Memory B cell (primary cell): ENCODE measurements at regions not wholly inside any gene's neighbourhood (a gene's known extent, or its start where the extent isn't known, plus 50 kb on each side); places are given as distances from the start of the nearest gene placed in this dataset.

Experiments used
- ATAC-seq: fragments of 150-1000 bp; cut with Tn5 transposase; 2 replicates; pipeline ENCODE4 v1.10.0; 2021; ENCODE audit warnings: low read depth, mild to moderate bottlenecking, moderate library complexity
- DNase-seq, 2 donors: peaks; one replicate each; pipeline ENCODE4 v3.0.0; 2022; ENCODE audit warnings: low spot score in 2 of 2
- H3K27ac Mint-ChIP-seq: one replicate; pipeline ENCODE4 v1.8.0; 2022; ENCODE audit warnings: mild to moderate bottlenecking, moderate library complexity, mixed read lengths
- H3K27me3 Mint-ChIP-seq: one replicate; pipeline ENCODE4 v1.8.0; 2022; ENCODE audit warnings: mixed read lengths
- H3K36me3 Mint-ChIP-seq: one replicate; pipeline ENCODE4 v1.8.0; 2022; ENCODE audit warnings: mild to moderate bottlenecking, mixed read lengths
- H3K4me1 Mint-ChIP-seq: one replicate; pipeline ENCODE4 v1.8.0; 2022; ENCODE audit warnings: mixed read lengths
- H3K4me3 Mint-ChIP-seq: one replicate; pipeline ENCODE4 v1.8.0; 2022; ENCODE audit warnings: mild to moderate bottlenecking, moderate library complexity, mixed read lengths
- H3K9me3 Mint-ChIP-seq: one replicate; pipeline ENCODE4 v1.8.0; 2022; ENCODE audit warnings: mixed read lengths

GRCh38 chr18:52002600-52002999 lies 337.4 kb upstream of the DCC start:
- Mint-ChIP-seq H3K9me3 (no peaks in the 10 kb centered on the region), H3K4me1 (peaks cover 13% of the 10 kb centered on the region), H3K27me3 (no peaks in the 10 kb centered on the region), H3K4me3 (no peak overlapping the region), H3K27ac (peak overlapping the region; percentile 48), H3K36me3 (no peaks in the 10 kb centered on the region)
- DNase-seq: no peak
- peak; percentile 27 for ATAC-seq

DNA sequence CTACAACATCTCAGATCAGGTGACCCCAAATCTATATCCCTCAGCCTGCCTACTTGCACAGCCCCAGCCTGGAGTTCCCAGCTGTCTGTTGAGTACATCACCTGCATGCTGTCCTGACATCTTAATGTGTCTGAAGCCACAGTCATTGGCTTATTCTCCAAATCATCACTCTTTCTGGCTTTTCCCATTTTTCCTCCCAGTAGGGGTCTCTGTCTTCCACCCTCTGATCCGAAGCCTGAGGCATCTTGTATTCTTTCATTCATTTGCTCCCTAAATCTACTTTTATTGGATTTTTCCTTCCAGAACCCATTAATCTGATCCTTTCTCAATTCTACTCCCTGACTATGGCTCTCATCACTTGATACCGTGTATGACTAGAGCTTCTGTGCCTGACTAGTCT lies 332.9 kb upstream of the DCC start:
- ATAC-seq (no peak), DNase-seq (no peak)
- Mint-ChIP-seq H3K36me3 (no peaks in the 10 kb centered on the region), H3K27ac (no peak overlapping the region), H3K4me3 (no peak overlapping the region), H3K9me3 (peaks cover 3% of the 10 kb centered on the region), H3K27me3 (no peaks in the 10 kb centered on the region), H3K4me1 (peaks cover 14% of the 10 kb centered on the region)

DNA sequence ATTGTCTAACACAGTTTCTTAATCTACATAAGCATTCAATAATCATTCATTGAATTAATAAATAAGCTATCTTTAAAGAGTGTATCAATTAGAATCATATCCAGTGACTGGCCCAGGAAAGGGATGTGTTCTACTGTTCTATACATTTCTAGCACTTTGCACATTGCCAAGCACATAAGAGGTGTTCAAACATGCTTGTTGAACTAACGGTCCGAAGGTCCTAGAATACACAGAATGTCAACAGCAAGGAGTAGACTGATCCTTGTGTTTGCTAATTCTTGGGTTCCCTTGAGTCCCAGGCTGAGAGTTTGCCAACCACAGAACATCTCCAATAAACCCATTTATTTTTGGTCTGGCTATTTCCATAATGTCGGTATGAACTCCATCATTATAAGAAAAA lies 331.7 kb upstream of the DCC start:
- H3K9me3 Mint-ChIP-seq: peaks cover 3% of the 10 kb centered on the region
- H3K4me1 Mint-ChIP-seq: peaks cover 6% of the 10 kb centered on the region
- ATAC-seq (no peak), DNase-seq (no peak)
- no peaks in the 10 kb centered on the region for H3K27me3 Mint-ChIP-seq
- H3K27ac Mint-ChIP-seq: no peak overlapping the region
- no peak overlapping the region for H3K4me3 Mint-ChIP-seq
- no peaks in the 10 kb centered on the region for H3K36me3 Mint-ChIP-seq

DNA sequence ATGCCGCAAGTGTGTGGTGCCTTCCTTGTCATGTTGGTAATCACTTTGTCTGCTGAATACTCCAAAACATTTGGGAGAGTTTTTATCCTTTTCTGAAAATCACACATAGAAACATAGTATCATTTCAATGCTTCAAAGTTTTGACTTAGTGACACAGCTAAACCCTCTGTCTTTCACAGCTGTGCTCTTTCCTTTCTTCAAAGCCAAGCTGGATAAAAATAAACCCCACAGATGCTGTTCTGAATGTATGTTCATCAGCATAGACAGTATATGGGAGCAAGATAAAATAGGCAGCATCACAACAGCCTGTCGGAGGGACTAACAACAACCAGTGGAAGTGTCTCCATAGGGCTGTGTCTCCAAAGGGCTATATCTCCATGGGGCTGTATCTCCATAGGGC lies 331.3 kb upstream of the DCC start:
- peaks cover 6% of the 10 kb centered on the region for H3K4me1 Mint-ChIP-seq
- no peak for DNase-seq
- no peak overlapping the region for H3K27ac Mint-ChIP-seq
- H3K27me3 Mint-ChIP-seq: no peaks in the 10 kb centered on the region
- H3K4me3 Mint-ChIP-seq: no peak overlapping the region
- H3K9me3 Mint-ChIP-seq: peaks cover 3% of the 10 kb centered on the region
- H3K36me3 Mint-ChIP-seq: no peaks in the 10 kb centered on the region
- no peak for ATAC-seq

- Mint-ChIP-seq H3K4me3 (no peak overlapping the region), H3K27me3 (peaks cover 2% of the 10 kb centered on the region), H3K27ac (no peak overlapping the region), H3K4me1 (peaks cover 7% of the 10 kb centered on the region), H3K9me3 (peaks cover 3% of the 10 kb centered on the region), H3K36me3 (no peaks in the 10 kb centered on the region)
- DNase-seq: no peak
- ATAC-seq: peak; percentile 53
Observed at GRCh38 chr18:52009958-52010357, 330.0 kb upstream of the DCC start.

- Mint-ChIP-seq H3K9me3 (peaks cover 2% of the 10 kb centered on the region), H3K4me1 (no peaks in the 10 kb centered on the region), H3K4me3 (no peak overlapping the region), H3K27ac (no peak overlapping the region), H3K27me3 (no peaks in the 10 kb centered on the region), H3K36me3 (no peaks in the 10 kb centered on the region)
- ATAC-seq (no peak), DNase-seq (no peak)
Observed at GRCh38 chr18:52045946-52046675, 293.9 kb upstream of the DCC start.

- DNase-seq (no peak), ATAC-seq (no peak)
- no peaks in the 10 kb centered on the region for H3K9me3 Mint-ChIP-seq
- H3K4me1 Mint-ChIP-seq: no peaks in the 10 kb centered on the region
- H3K4me3 Mint-ChIP-seq: no peak overlapping the region
- no peaks in the 10 kb centered on the region for H3K36me3 Mint-ChIP-seq
- H3K27me3 Mint-ChIP-seq: no peaks in the 10 kb centered on the region
- no peak overlapping the region for H3K27ac Mint-ChIP-seq
Observed at GRCh38 chr18:52046842-52047241, 293.2 kb upstream of the DCC start.

- no peaks in the 10 kb centered on the region for H3K4me1 Mint-ChIP-seq
Observed at GRCh38 chr18:52054324-52054723, 285.7 kb upstream of the DCC start.

DNA sequence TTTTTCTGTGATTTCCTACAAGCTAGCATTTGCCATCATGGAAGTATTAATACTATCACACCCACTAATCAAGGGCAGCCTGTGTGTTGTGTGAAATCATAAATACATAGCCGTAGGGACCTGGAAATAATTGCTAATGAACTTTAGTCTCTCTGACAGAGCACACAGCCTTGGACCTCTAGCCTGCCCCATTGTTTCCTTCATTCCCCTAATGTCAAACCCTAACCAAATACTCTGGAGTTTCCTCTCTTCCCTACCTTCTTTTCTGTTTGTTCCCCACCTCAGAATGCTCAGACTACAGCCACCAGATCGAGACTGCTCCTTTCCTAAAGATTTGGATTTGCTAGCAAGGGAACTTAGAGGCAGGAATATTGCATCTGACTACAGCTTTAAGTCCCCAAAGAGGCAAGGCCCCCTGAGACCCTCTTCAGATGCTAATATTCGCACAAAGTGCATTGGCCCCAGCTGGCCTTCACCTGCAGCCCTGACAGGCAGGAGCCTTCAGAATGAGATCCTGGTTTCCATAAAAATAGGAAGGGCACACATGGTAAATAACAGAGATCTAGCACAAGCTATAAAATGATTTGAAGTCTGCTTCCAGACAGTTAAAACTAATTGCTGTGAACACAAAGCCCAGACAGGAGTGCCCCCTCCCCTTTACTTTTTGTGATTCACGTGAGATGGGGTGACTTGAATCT lies 279.2 kb upstream of the DCC start:
- H3K4me1 Mint-ChIP-seq: no peaks in the 10 kb centered on the region
- no peak overlapping the region for H3K27ac Mint-ChIP-seq
- DNase-seq (no peak), ATAC-seq (no peak)
- H3K9me3 Mint-ChIP-seq: peaks cover 6% of the 10 kb centered on the region
- no peak overlapping the region for H3K4me3 Mint-ChIP-seq
- H3K36me3 Mint-ChIP-seq: no peaks in the 10 kb centered on the region
- no peaks in the 10 kb centered on the region for H3K27me3 Mint-ChIP-seq

More at GRCh38 chr18:52054324-52054723, 285.7 kb upstream of the DCC start:
- Mint-ChIP-seq H3K4me3 (no peak overlapping the region), H3K27me3 (no peaks in the 10 kb centered on the region), H3K9me3 (peaks cover 5% of the 10 kb centered on the region), H3K27ac (no peak overlapping the region), H3K36me3 (no peaks in the 10 kb centered on the region)
- DNase-seq: no peak
- ATAC-seq: no peak

- H3K27ac Mint-ChIP-seq: no peak overlapping the region
- peaks cover 5% of the 10 kb centered on the region for H3K9me3 Mint-ChIP-seq
- no peak overlapping the region for H3K4me3 Mint-ChIP-seq
- no peaks in the 10 kb centered on the region for H3K27me3 Mint-ChIP-seq
- no peak for ATAC-seq
- DNase-seq: no peak
- no peaks in the 10 kb centered on the region for H3K36me3 Mint-ChIP-seq
- H3K4me1 Mint-ChIP-seq: no peaks in the 10 kb centered on the region
Observed at GRCh38 chr18:52063923-52064322, 276.1 kb upstream of the DCC start.

GRCh38 chr18:52069201-52069600 lies 270.8 kb upstream of the DCC start:
- ATAC-seq (no peak), DNase-seq (no peak)
- Mint-ChIP-seq H3K9me3 (peaks cover 10% of the 10 kb centered on the region), H3K36me3 (no peaks in the 10 kb centered on the region), H3K27me3 (no peaks in the 10 kb centered on the region), H3K4me1 (no peaks in the 10 kb centered on the region), H3K27ac (no peak overlapping the region), H3K4me3 (no peak overlapping the region)

DNA sequence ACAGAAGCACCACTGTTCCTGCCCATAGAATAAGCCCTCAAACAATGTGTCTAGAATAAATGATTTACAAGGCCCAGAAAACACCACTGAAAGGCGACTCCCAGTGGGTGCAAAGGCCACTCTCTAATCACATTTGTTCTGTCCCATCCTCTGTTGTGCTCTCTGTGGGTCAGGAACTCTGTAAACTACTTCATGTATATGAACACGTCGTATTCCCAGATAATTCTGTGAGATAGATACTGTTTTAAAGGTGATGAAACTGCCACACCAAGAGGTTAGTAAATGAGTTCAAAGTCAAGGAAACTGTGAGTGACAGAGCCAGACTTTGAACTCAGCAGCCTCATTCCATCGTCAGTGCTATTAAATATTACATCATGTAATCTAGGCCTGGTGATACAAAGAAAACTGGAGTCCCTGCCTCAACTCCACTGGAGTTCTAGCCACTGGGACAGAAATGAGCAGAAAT lies 269.7 kb upstream of the DCC start:
- no peaks in the 10 kb centered on the region for H3K36me3 Mint-ChIP-seq
- DNase-seq (no peak), ATAC-seq (no peak)
- no peaks in the 10 kb centered on the region for H3K27me3 Mint-ChIP-seq
- H3K27ac Mint-ChIP-seq: no peak overlapping the region
- no peaks in the 10 kb centered on the region for H3K4me1 Mint-ChIP-seq
- H3K4me3 Mint-ChIP-seq: no peak overlapping the region
- peaks cover 12% of the 10 kb centered on the region for H3K9me3 Mint-ChIP-seq

DNA sequence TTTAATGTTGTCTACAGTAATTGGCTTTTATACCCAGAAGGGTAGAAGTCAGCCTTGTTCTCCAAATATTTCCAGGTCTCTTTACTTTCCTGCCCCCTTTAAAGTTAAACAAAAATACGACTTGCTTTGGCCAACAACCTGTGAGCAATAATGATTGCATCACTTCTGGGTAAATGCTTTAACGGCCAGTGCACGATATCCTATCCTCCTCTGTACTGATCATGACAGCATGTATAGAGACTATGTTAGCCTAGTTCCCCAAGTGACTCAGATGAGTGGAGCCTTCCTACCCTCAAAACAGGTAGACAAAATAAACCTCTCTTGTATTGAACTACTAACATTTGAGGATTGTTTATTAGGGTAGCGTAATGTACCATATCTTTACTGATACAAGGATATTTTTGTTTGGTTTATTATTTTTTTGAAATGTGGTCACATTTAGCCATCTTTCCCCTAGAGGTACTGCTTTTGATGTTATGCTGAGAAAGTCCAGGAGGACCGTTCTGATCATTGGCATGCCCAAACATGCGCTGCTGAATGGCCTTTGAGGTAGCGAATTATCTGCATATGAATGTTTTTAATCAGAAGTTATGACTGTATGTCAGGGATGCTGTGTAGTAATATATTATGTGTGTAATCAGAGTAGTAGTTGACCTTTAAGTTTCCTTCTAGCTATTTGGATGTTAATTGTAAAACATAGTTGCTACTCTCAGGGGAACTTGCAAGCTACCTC lies 262.6 kb upstream of the DCC start:
- DNase-seq (no peak), ATAC-seq (no peak)
- no peaks in the 10 kb centered on the region for H3K4me1 Mint-ChIP-seq
- no peak overlapping the region for H3K27ac Mint-ChIP-seq
- peaks cover 2% of the 10 kb centered on the region for H3K9me3 Mint-ChIP-seq
- no peaks in the 10 kb centered on the region for H3K27me3 Mint-ChIP-seq
- H3K36me3 Mint-ChIP-seq: no peaks in the 10 kb centered on the region
- H3K4me3 Mint-ChIP-seq: no peak overlapping the region

DNA sequence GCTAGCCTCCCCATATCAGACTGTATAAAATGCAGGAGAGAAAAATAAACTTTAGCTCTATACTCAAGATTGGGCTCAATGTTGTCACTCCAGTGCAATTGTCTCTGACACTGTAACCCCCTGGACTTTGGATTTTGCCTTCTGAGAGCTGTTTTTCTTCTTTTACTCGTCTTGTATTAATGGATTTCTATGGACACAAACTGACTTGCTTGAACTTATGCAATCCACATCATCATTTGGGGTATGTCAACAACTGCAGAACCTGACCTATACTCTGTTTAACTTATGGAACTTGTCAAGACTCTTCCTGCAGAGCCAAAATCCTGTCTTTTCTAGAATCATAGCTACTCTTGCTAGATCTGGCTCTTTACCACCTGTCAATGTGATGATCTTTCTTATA lies 257.8 kb upstream of the DCC start:
- H3K9me3 Mint-ChIP-seq: peaks cover 2% of the 10 kb centered on the region
- no peaks in the 10 kb centered on the region for H3K27me3 Mint-ChIP-seq
- DNase-seq (no peak), ATAC-seq (no peak)
- no peaks in the 10 kb centered on the region for H3K36me3 Mint-ChIP-seq
- no peak overlapping the region for H3K27ac Mint-ChIP-seq
- no peak overlapping the region for H3K4me3 Mint-ChIP-seq
- H3K4me1 Mint-ChIP-seq: no peaks in the 10 kb centered on the region
